Neural progenitor cell (in vitro differentiated cells): ENCODE measurements at regions not wholly inside any gene's neighbourhood (a gene's known extent, or its start where the extent isn't known, plus 50 kb on each side); places are given as distances from the start of the nearest gene placed in this dataset.

ENCODE experiments used
- EZH2 ChIP-seq: fragments of 200-600 bp; sonication (generic); IDR thresholded peaks from 2 replicates; pipeline ENCODE4 v1.6.1; 2017; ENCODE audit warnings: antibody characterized with exemption, mild to moderate bottlenecking, moderate library complexity
- EZH2phosphoT487 ChIP-seq: fragments of 200-600 bp; sonication (generic); IDR thresholded peaks from 2 replicates; pipeline ENCODE4 v1.6.1; 2017; ENCODE audit warnings: antibody characterized with exemption
- TF ChIP-seq, protein P1 (sequence below): fragments of 200-600 bp; sonication (generic); IDR thresholded peaks from 2 replicates; pipeline ENCODE4 v1.5.1; 2017; ENCODE audit warnings: antibody characterized with exemption, mild to moderate bottlenecking

GRCh38 chr6:164337024-164337924 is 922.8 kb downstream of the QKI start:
- TF ChIP-seq, protein P1, sequence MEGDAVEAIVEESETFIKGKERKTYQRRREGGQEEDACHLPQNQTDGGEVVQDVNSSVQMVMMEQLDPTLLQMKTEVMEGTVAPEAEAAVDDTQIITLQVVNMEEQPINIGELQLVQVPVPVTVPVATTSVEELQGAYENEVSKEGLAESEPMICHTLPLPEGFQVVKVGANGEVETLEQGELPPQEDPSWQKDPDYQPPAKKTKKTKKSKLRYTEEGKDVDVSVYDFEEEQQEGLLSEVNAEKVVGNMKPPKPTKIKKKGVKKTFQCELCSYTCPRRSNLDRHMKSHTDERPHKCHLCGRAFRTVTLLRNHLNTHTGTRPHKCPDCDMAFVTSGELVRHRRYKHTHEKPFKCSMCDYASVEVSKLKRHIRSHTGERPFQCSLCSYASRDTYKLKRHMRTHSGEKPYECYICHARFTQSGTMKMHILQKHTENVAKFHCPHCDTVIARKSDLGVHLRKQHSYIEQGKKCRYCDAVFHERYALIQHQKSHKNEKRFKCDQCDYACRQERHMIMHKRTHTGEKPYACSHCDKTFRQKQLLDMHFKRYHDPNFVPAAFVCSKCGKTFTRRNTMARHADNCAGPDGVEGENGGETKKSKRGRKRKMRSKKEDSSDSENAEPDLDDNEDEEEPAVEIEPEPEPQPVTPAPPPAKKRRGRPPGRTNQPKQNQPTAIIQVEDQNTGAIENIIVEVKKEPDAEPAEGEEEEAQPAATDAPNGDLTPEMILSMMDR = no peak
- TF ChIP-seq EZH2 (no peak), EZH2phosphoT487 (no peak)
